Cerebellar cortex (tissue), 1 donor: ENCODE measurements at regions not wholly inside any gene's neighbourhood (a gene's known extent, or its start where the extent isn't known, plus 50 kb on each side); places are given as distances from the start of the nearest gene placed in this dataset.
"Not testable (repeated sequence)": the region's sequence is repeated elsewhere in the genome, so short reads cannot be mapped to it uniquely, and the experiment has no call there.

ENCODE experiments used
- DNase-seq: peaks from one replicate; pipeline ENCODE4 v3.0.0-alpha.2; 2015; ENCODE audit warnings: low spot score

DNA sequence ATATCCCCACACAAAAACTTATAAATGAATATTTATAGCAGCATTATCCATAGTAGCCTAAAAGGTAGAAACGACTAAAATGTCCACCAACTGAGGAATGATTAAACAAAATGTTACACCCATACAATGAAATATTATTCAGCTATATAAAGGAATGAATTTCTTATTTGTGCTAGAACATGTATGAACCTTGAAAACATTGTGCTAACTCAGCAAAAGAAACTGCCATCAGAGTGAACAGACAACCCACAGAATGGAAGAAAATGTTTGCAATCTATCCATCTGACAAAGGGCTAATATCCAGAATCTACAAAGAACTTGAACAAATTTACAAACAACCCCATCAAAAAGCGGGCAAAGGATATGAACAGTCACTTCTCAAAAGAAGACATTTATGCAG is 155.3 kb upstream of the DIAPH2 start:
- not testable (repeated sequence) for DNase-seq

DNA sequence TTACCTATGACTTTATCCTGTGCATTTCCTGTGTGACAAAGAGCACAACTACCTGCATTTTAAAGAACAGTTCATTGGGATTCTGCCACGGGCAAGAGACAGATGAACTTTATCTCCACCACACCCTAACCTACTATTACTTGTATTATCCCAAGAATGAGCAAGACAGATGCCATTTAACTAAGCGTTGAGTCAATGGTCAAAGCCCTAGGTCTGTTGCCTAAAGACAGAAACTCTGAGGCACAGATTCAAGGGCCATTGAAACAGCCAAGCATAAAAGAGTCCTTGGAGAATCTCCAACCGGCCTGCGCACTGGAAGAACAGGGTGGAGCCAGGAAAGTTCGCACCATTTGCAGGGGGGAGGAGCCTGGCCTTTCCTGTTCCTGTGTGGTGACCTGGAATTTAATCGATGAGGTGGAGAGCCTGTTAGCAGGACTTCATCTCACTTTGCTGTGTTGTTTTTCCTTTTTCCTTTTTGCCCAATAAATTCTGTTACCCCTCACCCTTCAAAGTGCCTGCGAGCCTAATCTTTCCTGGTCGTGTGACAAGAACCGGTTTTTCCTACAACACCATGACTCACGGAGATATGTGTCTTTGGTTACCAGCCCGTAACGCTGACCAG is 146.4 kb upstream of the DIAPH2 start:
- no peak for DNase-seq

DNA sequence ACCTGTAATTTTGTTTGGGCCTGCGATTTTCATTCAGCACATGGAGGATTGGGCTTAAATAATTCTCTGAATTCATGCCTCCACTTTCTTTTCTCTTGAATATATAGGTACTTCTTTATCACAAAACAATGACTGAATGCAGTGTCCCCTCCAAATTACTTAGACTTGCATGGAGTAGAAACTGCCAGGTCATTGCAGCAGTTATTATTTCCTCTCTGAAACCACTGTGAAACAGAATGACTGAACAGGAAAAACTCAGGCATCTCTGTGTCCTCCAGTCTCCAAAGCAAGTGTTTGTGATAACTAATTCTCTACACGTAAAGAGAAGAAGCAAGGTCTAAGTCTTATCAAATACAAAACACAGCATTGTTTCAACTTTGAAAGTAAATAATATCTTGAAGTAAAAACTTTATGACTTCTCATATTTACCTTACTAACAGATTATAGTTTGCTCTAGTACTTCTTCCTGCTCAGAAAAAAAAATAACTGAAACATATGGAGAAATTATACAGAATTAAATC is 144.5 kb upstream of the DIAPH2 start:
- DNase-seq: no peak

DNA sequence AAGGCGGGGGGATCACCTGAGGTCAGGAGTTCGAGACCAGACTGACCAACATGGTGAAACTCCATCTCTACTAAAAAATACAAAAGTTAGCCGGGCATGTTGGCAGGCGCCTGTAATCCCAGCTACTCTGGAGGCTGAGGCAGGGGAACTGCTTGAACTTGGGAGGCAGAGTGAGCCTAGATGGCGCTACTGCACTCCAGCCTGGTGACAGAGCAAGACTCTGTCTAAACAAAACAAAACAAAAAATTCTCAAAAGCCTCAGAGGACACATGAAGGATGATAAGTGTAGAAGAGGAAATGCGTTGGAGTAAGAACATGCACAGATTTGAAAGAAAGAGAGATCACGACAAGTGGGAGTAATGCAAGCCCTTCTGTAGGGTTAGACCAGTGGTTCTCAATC is 138.4 kb upstream of the DIAPH2 start:
- not testable (repeated sequence) for DNase-seq

DNA sequence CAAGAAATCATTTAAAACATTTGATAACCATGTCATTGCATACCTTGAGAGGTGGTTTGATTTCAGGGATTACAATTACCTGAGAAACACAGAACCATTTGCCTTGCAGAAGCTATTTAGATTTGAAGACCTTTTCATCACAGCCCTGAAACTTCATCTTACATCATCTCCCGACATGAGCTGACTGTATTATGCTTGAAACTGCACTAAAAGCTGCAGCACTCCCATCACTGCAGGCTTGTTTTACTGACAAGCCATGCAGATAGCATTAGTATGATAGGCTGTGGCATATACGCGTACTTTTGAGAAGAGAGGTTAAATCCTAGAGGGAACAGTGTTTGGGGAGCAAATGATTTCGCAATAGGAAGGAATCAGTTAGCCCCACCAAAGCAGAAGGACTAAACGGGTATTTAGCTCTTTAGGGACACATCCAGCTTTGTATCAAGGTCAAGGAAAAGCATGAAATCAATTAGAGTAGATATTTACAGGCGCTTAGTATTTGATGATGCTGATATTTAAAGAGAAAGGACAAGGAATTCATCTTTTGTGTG is 133.2 kb upstream of the DIAPH2 start:
- no peak for DNase-seq

DNA sequence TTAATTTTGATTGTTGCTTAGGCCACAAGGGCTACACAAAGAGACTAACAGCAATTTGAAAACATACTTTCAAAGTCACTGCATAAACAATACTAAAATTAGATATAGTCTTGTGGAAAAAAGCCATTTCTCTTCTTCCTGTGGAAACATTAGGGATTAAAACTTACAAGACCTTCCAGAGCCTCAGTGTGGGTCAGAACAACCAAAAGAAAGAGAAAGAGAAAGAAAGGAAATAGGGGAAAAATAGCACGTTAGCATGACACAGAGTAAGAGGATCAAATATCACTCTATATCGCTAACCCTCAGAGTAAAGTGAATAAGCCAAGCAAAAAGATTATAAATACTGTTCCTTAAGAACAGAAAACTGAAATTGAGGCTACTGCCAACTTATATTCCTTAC is 127.8 kb upstream of the DIAPH2 start:
- no peak for DNase-seq

DNA sequence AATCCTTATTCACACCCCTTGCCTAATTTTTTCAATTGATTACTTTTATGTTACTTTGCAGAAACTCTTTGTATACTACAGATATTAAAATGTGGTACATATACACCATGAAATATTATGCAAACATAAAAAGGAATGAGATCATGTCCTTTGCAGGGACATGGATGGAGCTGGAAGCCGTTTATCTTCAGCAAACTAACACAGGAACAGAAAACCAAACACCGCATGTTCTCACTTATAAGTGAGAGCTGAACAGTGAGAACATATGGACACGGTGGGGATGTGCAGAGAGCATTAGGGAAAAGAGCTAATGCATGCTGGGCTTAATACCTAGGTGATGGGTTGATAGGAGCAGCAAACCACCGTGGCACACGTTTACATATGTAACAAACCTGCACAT is 123.5 kb upstream of the DIAPH2 start:
- not testable (repeated sequence) for DNase-seq

DNA sequence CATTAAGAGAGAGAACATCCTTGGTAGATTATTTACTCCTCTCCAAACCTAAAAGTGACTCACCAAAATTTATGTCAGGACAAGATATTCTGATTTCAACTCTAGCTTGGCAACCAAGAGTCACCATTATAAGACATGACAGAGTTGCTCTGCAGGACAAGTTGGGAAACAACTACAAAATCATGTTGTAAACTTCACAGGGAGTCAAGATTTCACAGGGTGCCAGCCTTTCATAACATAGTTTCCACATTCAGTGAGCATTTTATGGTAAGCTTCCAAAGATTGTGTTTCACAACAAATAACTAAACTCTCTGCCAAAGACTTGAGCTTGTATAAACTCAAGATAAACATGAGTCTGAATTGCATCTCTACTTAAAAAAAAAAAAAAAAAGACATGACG is 121.0 kb upstream of the DIAPH2 start:
- DNase-seq: no peak

DNA sequence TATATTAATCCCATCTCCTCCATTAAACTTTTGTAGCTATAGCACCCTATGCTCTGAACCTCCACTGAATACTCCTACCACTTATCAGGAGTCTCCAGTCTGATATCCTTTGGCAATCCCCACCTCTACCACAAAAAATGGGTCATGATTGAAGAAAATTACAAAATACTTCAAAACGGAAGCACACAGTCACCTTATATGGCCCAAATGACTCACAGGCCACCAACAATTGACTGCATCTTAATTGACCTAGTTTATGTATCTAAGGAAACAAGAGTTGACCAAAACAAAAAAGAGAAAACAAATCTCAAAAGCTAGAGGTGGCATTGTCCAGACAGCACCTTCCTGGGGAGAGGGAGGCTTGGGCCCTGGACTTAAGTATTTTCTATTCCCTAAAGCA is 120.0 kb upstream of the DIAPH2 start:
- no peak for DNase-seq

DNA sequence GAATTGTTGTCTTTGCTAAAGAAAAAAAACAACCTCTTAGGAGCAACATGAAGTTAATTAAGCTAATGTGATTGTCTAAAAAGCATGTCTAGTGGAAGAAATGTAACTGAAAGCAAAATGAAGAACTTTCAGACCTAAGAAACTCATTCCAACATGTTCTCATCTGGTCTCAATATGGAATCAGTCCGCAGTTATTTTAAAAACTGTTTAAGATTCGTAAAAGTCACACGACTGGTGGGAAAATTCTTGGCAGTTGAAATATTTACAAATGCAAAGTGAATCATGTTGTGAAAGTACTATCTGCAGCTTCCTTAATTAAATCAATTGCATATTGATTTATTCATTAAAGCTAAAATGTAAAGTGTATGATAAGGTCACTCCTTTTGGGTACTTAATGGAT is 117.8 kb upstream of the DIAPH2 start:
- no peak for DNase-seq

DNA sequence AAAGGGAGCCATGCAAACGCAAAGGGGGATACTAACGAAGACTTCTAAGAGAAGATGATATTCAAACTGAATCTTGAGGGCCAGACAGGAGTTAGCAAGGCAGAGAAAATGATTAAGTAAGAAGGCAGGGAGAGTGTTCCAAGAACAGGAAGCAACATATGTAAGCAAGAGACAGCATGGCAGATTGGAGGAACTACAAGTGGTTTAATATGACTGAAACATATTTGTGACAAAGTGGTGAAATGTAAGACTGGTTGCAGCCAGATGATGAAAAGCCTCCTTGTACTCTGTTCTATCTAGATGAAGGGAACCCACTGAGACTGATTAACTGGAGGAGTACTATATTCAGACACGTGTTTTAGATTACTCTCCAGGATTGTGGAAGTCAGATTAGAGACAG is 116.6 kb upstream of the DIAPH2 start:
- no peak for DNase-seq

DNA sequence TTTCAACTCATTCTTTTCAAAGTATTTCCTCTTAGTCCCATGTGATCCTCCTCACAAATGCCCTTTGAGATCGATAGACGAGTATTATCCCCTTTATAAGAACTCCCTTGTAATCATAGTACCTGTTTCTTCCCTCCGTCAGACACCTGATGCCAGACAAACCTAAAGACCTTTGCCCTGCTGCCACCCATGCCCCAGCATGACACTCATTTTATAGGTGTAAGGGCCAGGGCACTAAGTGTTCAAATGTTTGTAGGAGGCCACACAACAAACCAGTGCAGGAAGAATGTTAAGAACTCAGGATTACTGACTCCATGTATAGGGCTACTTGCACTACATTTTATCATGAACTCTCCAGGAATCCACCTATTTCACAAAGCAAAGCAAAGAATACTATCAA is 115.6 kb upstream of the DIAPH2 start:
- DNase-seq: no peak

DNA sequence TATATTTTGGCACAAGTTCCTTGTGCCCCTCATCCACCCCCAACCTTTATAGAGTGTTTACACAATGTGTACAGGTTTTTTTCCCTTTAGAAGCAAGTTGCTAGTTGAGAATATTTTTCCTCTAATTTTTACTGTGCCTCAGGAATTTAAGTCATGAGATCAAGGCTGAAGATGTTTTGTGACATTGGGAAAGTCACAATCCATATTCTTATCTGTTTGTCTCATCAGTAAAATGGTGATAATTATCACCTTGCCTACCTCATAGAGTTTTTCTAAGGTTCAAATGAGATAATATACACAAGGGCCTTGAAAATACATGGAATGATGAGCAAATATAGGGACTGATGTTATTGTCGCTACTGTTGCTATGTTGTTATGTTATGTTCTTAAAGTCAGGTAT is 109.6 kb upstream of the DIAPH2 start:
- DNase-seq: no peak

DNA sequence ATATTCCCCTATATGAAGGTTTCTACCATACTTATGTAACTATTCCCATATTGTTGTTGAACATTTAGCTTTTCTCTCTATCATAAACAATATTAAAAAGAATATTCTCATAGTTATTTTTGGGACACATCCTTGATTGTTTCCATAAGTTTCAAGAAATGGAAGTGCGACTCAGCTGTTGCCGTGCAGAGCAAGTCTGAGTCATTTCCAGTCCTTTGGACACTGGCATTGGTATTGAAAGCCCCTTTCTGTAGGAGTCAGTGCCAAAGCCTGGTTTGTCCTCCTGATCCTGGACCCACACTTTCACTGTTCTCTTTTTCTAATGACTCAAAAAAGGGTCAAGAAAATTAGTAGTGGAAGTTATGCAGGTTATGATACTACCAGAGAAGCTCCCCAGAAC is 108.3 kb upstream of the DIAPH2 start:
- no peak for DNase-seq

DNA sequence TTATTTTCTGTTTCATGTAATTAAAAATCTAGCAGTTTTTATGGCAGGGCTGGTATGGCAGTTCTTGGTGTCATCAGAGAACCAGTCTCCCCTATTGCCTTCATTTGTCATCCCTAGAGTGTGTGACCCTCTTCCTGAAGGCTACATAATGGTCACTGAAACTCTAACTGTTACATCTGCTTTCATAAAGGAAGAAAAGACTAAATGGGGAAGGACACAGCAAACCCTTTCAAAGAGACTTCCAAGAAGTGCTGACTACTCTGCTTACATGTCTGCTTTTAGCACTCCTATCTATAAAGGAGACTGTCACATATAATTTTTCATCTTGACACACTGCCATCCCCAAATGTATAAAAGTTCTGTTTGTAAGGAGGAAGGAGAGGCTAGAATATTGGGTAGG is 105.9 kb upstream of the DIAPH2 start:
- DNase-seq: no peak

DNA sequence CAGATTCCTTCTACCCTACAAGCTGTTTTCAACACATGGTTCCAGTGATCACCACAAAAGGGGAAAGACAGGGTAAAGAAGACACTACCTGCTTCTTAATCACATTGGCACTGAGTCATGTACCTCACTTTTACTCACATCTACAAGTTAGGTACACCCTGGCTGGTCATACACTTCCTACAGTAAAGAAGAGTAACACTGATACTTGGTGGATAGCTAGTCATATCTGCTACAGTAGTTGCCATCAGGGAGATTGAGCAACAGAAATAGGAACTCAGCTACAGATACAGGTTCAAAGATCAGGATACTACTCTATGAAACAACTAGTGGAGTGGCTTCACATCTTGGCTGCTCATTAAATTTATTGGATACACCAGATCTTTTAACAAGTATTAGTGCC is 105.4 kb upstream of the DIAPH2 start:
- no peak for DNase-seq

DNA sequence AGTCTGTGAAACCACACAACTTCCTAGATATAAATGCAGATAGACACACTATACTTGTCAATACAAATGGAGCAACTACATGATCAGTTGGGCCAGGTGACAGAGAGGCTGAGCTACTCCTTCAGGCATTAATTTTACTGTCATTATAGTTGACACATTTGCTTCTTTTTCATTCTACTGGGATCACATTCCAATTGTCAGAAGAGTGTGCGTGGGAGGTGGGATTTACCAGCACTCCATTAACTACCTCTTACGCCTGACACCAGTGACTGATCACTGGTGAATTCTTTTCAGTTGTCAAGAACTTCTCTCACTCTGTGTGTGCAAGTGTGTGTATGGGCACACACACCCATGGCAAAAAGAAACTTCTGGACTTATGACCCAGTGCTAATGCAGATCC is 94.2 kb upstream of the DIAPH2 start:
- no peak for DNase-seq

DNA sequence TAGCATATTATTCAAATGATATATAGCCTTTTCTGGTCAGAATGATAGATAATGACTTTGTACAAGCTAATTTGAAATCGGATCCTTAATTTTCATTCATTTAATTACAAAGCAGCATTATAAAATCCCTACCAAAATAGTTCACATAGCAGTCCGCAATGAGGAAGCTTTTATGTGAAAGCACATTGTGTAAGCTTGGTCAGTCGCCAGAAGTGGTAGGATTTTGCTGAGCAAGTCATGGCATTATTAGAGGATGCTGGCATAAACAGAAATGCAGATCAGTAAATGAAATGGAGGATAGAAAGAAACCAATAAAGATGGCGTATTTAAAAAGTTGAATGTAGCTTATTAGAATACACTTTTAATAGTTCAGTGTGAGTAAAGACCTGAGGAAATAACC is 93.2 kb upstream of the DIAPH2 start:
- no peak for DNase-seq

DNA sequence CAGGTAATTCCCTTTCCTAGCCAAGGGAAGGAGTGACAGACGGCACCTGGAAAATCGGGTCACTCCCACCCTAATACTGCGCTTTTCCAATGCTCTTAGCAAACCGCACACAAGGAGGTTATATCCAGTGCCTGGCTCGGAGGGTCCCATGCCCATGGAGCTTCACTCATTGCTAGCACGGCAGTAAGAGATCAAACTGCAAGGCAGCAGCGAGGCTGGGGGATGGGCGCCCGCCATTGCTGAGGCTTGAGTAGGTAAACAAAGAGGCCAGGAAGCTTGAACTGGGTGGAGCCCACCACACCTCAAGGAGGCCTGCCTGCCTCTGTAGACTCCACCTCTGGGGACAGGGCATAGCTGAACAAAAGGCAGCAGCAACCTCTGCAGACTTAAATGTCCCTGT is 86.8 kb upstream of the DIAPH2 start:
- not testable (repeated sequence) for DNase-seq

DNA sequence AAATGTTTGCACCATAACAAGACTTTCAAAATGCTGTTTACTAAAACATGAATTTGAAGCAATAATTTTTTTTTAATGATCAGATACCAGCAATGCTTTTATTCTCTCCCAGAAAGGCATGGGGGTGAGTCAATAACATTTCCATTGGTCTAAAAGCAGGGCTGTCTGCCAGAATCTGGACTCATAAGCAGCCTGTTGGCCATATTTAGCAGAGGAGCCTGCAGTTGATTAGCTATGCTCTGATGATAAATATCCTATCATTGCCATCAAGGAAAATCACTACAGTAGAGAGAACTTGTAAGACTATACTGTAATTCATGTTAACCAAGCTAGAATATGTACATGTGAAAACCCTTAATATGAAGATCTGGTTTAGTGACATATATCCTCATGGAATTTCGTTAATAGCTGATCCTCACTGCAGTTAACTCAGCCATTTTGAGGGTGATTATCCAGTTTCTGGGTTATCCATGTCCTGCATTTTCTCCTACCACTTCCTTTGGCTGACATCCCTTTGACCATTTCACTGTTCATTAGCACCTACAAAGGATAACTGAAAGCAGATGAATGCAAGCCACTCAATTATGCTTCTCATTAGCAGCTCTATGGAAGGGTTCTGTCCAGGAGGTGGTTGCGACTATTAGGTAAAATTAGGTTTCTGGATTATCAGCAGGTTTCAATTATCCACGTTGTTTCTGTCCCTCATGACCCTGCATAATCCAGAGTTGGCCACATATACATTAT is 72.9 kb upstream of the DIAPH2 start:
- DNase-seq: no peak

DNA sequence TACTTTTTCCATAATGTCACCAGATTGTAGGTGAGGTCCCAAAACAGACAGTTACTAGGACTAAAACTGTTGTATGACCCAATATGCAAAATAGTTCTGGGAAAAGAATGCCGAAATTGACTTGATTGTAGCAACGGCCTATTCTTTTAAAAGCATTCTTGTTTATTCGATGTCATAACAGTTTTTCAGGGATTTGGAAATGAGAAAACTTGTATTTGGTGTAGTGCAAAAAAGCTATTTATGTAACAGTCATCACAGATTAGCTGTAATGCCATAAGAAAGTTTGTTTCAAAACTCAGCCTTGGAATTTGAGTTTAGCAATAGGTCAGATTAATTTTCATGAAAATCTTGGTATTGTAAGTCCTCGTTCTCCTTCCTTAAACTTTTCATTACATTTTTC is 69.2 kb upstream of the DIAPH2 start:
- no peak for DNase-seq

DNA sequence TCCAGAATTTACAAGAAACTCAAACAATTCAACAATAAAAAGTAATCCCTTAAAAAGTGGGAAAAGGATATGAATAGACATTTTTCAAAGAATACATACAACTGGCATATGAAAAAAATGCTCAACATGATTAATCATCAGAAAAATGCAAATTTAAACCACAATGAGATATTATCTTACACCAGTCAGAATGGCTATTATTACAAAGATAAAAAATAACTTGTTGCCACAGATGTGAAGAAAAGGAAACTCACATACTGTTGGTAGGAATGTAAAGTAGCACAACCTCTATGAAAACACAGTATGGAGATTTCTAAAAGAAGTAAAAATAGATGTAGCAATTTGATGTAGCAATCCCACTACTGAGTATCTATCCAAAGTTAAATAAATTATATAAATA is 65.1 kb upstream of the DIAPH2 start:
- DNase-seq: no peak

DNA sequence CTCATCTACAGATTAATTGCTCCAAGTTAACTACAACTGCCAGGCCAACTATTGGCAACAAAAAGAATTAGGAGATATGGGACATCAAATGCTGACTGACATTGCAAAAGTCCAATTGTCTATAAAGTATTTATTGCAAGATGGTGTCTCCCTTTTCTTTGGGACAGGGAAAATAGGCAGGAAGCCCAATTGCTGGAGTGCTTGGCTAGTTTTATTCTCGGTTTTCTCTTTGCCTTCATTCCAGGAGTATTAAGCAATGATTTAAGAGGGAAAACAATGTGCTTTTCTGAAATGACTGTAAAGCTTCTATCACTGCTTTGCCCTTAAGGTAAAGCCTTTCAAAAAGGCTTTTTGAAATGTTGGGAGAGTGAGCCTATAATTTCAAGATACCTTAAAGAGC is 62.8 kb upstream of the DIAPH2 start:
- DNase-seq: no peak
